Panc1 (cell line): ENCODE measurements at regions not wholly inside any gene's neighbourhood (a gene's known extent, or its start where the extent isn't known, plus 50 kb on each side); places are given as distances from the start of the nearest gene placed in this dataset.

Source experiments
- ATAC-seq: fragments of 200-7000 bp; cut with Tn5 transposase; 2 replicates; pipeline ENCODE4 v1.9.1; 2020; ENCODE audit warnings: mild to moderate bottlenecking, moderate library complexity
- BruUV-seq: library from RNA; stranded (reverse); fragments of 400-500 nt; replicated peaks from 2 replicates; lab custom pipeline; 2021; lab: Mats Ljungman, UMichigan
- CTCF ChIA-PET: fragments of 300-600 bp; sonication (Branson Sonifier 250); formaldehyde crosslinking; loops from one replicate; lab custom pipeline; 2022; ENCODE audit warnings: antibody characterized with exemption; lab: Charles Lee
- POLR2A ChIA-PET: fragments of 300-600 bp; sonication (Branson Sonifier 250); formaldehyde crosslinking; loops from one replicate; lab custom pipeline; 2022; ENCODE audit warnings: antibody characterized with exemption; lab: Charles Lee
- DNase-seq: peaks from one replicate; pipeline ENCODE4 v3.0.0-alpha.2; 2010; ENCODE audit warnings: low read depth, low spot score
- H3K27ac ChIP-seq: 2 replicates; pipeline ENCODE4 v1.5.1; 2011; ENCODE audit warnings: mild to moderate bottlenecking, low read length, inconsistent platforms
- H3K27me3 ChIP-seq: fragments of 200-500 bp; sonication (Bioruptor generic); 2 replicates; pipeline ENCODE4 v1.6.0; 2014; ENCODE audit warnings: low read length, inconsistent platforms; ENCODE audit not compliant: control insufficient read depth, insufficient read depth
- H3K36me3 ChIP-seq: fragments of 200-500 bp; sonication (Bioruptor generic); 2 replicates; pipeline ENCODE4 v1.5.1; 2014; ENCODE audit warnings: inconsistent platforms, mild to moderate bottlenecking, low read length, moderate library complexity; ENCODE audit not compliant: control insufficient read depth, insufficient read depth
- H3K4me1 ChIP-seq: 2 replicates; pipeline ENCODE4 v1.5.1; 2011; ENCODE audit warnings: inconsistent platforms, mild to moderate bottlenecking, low read length, moderate library complexity; ENCODE audit not compliant: control insufficient read depth, insufficient read depth
- H3K4me3 ChIP-seq, 2 experiments: 2 replicates each; pipeline ENCODE4 v1.5.1; 2011 to 2012; ENCODE audit warnings: low read depth in 2 of 2, low read length in 2 of 2, mild to moderate bottlenecking in 2 of 2, inconsistent platforms in 1 of 2, moderate library complexity in 1 of 2
- H3K9me3 ChIP-seq: fragments of 200-500 bp; sonication (Bioruptor generic); 2 replicates; pipeline ENCODE4 v1.5.1; 2014; ENCODE audit warnings: low read depth, mild to moderate bottlenecking, inconsistent platforms, low read length, moderate library complexity; ENCODE audit not compliant: control insufficient read depth, insufficient read depth
- POLR2AphosphoS5 ChIP-seq: IDR thresholded peaks from 2 replicates; pipeline ENCODE4 v1.6.1; 2012; ENCODE audit warnings: mild to moderate bottlenecking, low read depth, low read length, moderate library complexity
- SIN3A ChIP-seq: IDR thresholded peaks from 2 replicates; pipeline ENCODE4 v1.6.1; 2012; ENCODE audit warnings: low read depth, mild to moderate bottlenecking, low read length, moderate library complexity, borderline replicate concordance; ENCODE audit not compliant: insufficient read depth
- TCF7L2 ChIP-seq: IDR thresholded peaks from 2 replicates; pipeline ENCODE4 v1.6.1; 2011; ENCODE audit warnings: mild to moderate bottlenecking, low read depth, low read length, inconsistent platforms
- in situ Hi-C: cut with HindIII; loops from 2 replicates; pipeline ENCODE4 v1.10.0; 2016; ENCODE audit warnings: low sequenced_read_pairs, low pct_unique_long_range_greater_than_20kb
- intact Hi-C: fragments of 100-400 bp; cut with micrococcal nuclease; formaldehyde crosslinking; loops from one replicate; pipeline ENCODE4 v1.10.0; 2022; ENCODE audit not compliant: unreplicated experiment
- TF ChIP-seq, protein P1 (sequence below), 2 experiments: IDR thresholded peaks; 2 replicates each; pipeline ENCODE4 v1.6.1; 2011 to 2012; ENCODE audit warnings: low read depth in 2 of 2, control low read depth in 1 of 2, low read length in 1 of 2, mild to moderate bottlenecking in 1 of 2, moderate library complexity in 1 of 2; ENCODE audit not compliant: insufficient read depth in 1 of 2
- TF ChIP-seq, protein P2 (sequence below): fragments of 450-650 bp; IDR thresholded peaks from 2 replicates; pipeline ENCODE4 v1.5.1; 2017; ENCODE audit warnings: mild to moderate bottlenecking

DNA sequence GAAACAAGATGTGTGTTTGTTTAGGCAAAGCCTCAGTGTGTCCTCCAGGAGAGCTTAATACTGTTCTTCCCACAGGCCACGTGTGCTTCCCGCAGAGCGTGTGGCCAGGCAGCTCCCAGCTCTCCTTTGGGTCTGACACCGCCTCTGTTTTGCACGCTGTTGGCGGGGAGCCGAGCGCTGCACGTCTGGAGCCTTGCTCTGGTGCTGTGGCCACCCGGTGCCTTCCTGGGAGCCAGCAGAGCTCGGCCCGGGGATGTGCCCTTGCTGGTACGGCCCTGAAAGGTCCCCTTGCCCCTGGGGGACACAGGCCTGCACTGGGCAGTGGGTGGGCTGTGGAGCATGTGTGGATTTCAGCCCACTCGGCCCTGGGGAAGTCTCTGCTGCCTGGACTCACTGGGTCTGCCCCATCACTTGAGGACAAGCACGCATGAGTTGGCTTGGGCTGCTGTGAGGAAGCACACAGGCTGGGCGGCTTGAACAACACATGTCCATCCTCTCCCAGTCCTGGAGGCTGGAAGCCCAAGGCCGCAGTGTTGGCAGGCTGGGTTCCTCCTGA is 160.7 kb upstream of the HDAC4 start:
- no peak for DNase-seq
- Histone ChIP-seq H3K27me3 (peaks cover 8% of the 10 kb centered on the region; the same call in 1 of the 2 replicates), H3K9me3 (no peaks in the 10 kb centered on the region), H3K4me1 (no peaks in the 10 kb centered on the region), H3K36me3 (no peaks in the 10 kb centered on the region), H3K27ac (no peak overlapping the region), H3K4me3 (no peak overlapping the region)
- in situ Hi-C loops = no loop called here
- CTCF ChIA-PET = no interaction called here
- POLR2A ChIA-PET = no interaction called here
- no peak for ATAC-seq
- BruUV-seq = no TSS peak
- intact Hi-C loops = no loop called here
- TF ChIP-seq TCF7L2 = no peak
- TF ChIP-seq, protein P1, sequence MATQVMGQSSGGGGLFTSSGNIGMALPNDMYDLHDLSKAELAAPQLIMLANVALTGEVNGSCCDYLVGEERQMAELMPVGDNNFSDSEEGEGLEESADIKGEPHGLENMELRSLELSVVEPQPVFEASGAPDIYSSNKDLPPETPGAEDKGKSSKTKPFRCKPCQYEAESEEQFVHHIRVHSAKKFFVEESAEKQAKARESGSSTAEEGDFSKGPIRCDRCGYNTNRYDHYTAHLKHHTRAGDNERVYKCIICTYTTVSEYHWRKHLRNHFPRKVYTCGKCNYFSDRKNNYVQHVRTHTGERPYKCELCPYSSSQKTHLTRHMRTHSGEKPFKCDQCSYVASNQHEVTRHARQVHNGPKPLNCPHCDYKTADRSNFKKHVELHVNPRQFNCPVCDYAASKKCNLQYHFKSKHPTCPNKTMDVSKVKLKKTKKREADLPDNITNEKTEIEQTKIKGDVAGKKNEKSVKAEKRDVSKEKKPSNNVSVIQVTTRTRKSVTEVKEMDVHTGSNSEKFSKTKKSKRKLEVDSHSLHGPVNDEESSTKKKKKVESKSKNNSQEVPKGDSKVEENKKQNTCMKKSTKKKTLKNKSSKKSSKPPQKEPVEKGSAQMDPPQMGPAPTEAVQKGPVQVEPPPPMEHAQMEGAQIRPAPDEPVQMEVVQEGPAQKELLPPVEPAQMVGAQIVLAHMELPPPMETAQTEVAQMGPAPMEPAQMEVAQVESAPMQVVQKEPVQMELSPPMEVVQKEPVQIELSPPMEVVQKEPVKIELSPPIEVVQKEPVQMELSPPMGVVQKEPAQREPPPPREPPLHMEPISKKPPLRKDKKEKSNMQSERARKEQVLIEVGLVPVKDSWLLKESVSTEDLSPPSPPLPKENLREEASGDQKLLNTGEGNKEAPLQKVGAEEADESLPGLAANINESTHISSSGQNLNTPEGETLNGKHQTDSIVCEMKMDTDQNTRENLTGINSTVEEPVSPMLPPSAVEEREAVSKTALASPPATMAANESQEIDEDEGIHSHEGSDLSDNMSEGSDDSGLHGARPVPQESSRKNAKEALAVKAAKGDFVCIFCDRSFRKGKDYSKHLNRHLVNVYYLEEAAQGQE (IDR thresholded peaks at IDR 0.05; ENCODE audit: insufficient read depth in 1 of 2, low read depth in 2 of 2, low read length in 1 of 2) = no peak
- no peak for TF ChIP-seq SIN3A
- TF ChIP-seq POLR2AphosphoS5 = no peak
- TF ChIP-seq, protein P2, sequence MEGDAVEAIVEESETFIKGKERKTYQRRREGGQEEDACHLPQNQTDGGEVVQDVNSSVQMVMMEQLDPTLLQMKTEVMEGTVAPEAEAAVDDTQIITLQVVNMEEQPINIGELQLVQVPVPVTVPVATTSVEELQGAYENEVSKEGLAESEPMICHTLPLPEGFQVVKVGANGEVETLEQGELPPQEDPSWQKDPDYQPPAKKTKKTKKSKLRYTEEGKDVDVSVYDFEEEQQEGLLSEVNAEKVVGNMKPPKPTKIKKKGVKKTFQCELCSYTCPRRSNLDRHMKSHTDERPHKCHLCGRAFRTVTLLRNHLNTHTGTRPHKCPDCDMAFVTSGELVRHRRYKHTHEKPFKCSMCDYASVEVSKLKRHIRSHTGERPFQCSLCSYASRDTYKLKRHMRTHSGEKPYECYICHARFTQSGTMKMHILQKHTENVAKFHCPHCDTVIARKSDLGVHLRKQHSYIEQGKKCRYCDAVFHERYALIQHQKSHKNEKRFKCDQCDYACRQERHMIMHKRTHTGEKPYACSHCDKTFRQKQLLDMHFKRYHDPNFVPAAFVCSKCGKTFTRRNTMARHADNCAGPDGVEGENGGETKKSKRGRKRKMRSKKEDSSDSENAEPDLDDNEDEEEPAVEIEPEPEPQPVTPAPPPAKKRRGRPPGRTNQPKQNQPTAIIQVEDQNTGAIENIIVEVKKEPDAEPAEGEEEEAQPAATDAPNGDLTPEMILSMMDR = no peak

DNA sequence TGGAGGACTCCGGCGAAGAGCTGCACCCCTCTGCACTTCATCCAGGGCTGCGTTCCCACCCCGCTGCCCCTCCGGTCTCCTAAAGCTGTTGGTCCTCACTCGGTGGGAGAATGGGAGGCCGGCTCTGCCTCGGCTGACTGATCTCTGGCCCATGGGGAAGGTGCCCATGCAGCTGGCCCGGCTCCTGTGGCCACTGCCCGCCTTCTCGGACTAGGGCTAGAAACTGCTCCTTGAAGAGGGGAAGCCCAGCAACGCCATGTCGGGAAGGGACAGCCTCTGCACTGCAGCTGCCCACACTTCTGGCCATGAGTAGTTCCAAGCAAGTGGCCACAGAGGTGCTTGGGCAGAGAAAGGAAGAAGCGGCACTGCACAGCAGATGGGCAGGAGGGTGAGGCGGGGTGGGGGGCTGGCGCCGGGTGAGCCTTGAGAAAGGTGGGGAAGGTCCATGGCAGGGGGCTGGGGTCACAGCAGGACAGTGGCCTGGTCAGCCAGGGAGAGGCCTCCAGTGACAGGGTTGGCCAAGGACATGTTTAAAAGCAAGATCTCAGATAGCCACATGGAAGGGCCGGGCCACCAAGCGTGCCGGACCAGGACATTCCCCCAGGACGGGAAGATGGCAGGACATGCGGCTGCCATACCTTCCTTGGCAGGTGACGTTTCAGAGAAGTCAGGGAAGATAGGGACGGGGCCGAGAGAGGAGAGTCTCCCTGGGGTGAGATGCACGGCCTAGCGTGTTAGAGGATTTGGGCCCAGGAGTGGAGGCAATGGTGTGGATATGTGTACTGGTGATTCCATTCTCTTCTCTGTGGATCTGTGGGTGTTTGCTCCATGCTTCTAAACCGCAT is 158.8 kb upstream of the HDAC4 start:
- BruUV-seq = no TSS peak
- CTCF ChIA-PET = interaction anchor here (0.6 kb wide), 1 partner anchor 574 kb away, joined by 3 read pairs; no protein-coding TSS in a partner anchor
- POLR2A ChIA-PET = no interaction called here
- DNase-seq (no peak), ATAC-seq (no peak)
- H3K4me1 ChIP-seq = no peaks in the 10 kb centered on the region
- peaks cover 12% of the 10 kb centered on the region for H3K27me3 ChIP-seq
- intact Hi-C loops = no loop called here
- in situ Hi-C loops = no loop called here
- no peaks in the 10 kb centered on the region for H3K9me3 ChIP-seq
- TF ChIP-seq, protein P2 = no peak
- TF ChIP-seq SIN3A = no peak
- TF ChIP-seq, protein P1 (IDR thresholded peaks at IDR 0.05; ENCODE audit: insufficient read depth in 1 of 2, low read depth in 2 of 2, low read length in 1 of 2) = no peak
- no peak for TF ChIP-seq POLR2AphosphoS5
- no peak for TF ChIP-seq TCF7L2
- no peaks in the 10 kb centered on the region for H3K36me3 ChIP-seq
- no peak overlapping the region for H3K27ac ChIP-seq
- no peak overlapping the region for H3K4me3 ChIP-seq
